CD4-positive, alpha-beta T cell treated with Interleukin-15 for 1 hour (primary cell): ENCODE measurements at regions not wholly inside any gene's neighbourhood (a gene's known extent, or its start where the extent isn't known, plus 50 kb on each side); places are given as distances from the start of the nearest gene placed in this dataset.
"Not testable (repeated sequence)": the region's sequence is repeated elsewhere in the genome, so short reads cannot be mapped to it uniquely, and the experiment has no call there.

Experiments
- DNase-seq: peaks from one replicate; pipeline ENCODE4 v3.0.0-alpha.2; 2020

DNA sequence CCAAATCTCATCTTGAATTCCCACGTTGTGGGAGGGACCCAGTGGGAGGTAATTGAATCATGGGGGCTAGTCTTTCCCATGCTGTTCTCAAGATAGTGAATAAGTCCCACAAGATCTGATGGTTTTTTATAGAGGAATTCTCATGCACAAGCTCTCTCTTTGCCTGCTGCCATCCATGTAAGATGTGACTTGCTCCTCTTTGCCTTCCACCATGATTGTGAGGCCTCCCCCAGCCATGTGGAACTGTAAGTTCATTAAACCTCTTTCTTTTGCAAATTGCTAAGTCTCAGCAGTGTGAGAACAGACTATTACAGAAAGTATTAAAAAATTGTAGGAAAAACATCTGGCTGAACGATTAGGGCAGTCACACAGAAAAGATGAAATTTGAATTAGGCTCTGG lies 921.8 kb downstream of the MCTP2 start:
- DNase-seq, result not testable (repeated sequence)

- DNase-seq, result no peak
These were observed 929.0 kb downstream of the MCTP2 start for GRCh38 chr15:95160316-95160715.

GRCh38 chr15:95162069-95162468 lies 930.7 kb downstream of the MCTP2 start:
- no peak for DNase-seq

DNA sequence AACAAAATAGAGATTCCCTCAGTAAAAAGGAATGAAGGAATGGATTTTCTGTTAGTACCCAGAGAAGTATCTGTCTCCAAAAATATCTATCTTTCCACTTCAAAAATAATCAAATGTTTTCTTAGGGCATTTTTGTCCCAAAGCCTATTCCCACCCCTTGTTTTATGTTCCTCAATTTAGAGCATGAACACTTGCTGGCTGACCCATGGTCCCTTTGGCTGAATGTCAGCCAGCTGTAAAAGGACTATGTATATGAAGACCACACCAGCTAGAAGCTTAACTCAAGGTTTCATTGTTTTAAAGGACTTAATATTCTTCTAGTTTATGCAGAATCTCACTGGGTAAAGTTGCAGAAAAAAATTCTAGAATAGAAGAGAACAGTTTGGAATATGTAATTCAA lies 931.2 kb downstream of the MCTP2 start:
- no peak for DNase-seq

DNA sequence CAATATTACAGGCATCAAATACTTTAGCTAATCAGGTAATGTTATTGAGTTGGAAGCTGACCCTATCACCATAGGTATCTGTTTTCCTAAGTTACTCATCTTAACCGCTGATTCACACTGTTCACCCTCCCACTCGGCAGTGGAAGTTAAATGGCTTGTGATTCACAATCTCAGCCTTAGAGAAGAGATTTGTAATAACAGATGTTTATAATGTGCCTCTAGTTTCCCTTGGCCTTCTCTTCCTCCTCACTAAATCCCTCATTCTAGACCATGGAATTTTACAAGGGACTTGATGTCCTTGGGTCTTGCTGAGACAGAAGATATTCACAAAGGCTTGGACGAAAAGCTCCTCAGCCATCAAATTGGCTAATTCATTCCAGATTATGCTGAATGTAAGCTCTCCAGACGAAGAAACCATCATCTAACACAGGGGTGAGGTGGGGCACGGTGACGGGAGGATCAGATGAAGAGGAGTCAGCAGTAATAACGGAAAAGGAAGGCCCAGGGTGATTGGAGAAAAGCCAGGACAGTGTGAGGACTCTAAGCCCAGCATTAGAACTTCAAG lies 931.7 kb downstream of the MCTP2 start:
- no peak for DNase-seq

GRCh38 chr15:95168152-95168551 lies 936.8 kb downstream of the MCTP2 start:
- no peak for DNase-seq

- DNase-seq, result no peak
These were observed 937.6 kb downstream of the MCTP2 start for GRCh38 chr15:95168951-95169431.

GRCh38 chr15:95169541-95170459 lies 938.4 kb downstream of the MCTP2 start:
- no peak for DNase-seq

DNA sequence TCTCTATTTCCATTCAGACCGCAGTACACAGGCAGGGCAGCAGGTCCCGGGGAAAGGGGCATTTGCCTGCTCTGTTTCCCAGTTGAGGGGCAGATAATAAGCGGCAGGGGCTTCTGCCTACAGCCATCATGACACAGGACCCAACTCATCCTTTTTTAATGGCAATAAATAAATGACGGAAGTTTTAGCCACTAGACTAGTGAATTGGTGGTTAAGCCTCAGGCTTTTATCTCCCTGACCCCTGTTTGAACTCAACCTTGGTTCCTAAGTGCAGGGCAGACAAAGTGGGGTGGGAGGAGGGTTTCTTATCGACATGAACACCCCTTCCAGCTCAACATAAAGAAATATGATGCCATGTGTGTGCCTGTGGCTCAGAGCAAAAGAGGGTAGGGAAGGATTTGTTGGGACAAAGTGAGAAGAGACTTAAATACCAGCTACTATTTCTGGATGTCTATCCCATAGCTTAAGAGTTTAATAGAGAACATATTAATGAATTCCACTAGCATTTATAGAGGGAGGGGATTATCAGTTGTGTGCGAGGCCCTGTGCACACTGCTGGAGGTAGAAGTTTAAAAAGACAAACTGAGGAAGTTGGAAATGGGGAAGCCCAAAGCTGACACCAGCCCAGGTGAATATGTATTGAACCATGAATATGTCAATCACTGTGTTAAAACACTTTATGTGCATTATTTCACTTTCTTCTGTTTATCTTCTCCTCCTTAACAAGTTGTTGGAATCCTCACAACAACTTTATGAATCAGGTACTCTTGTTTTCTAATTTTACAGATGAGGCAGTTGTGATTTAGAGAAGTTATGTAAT lies 939.4 kb downstream of the MCTP2 start:
- DNase-seq, result no peak

DNA sequence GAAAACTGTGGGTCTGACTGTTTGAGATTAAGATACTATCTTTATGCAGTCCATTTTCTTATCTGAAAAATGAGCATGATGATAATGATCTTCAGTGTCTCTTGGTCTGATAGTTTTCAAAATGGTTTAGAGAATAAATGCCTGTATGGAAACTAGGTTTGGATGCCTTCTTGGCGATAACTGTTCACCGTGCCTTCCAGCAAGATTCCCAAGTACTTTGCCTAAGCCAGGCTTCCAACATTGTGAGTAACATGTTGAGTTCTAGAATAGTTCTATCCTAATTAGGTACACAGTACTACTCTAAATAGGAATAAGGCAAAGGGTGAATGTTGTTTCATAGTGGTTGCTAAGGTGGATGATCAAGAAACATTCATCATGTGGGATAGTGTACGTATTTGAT lies 940.2 kb downstream of the MCTP2 start:
- DNase-seq, result no peak

DNA sequence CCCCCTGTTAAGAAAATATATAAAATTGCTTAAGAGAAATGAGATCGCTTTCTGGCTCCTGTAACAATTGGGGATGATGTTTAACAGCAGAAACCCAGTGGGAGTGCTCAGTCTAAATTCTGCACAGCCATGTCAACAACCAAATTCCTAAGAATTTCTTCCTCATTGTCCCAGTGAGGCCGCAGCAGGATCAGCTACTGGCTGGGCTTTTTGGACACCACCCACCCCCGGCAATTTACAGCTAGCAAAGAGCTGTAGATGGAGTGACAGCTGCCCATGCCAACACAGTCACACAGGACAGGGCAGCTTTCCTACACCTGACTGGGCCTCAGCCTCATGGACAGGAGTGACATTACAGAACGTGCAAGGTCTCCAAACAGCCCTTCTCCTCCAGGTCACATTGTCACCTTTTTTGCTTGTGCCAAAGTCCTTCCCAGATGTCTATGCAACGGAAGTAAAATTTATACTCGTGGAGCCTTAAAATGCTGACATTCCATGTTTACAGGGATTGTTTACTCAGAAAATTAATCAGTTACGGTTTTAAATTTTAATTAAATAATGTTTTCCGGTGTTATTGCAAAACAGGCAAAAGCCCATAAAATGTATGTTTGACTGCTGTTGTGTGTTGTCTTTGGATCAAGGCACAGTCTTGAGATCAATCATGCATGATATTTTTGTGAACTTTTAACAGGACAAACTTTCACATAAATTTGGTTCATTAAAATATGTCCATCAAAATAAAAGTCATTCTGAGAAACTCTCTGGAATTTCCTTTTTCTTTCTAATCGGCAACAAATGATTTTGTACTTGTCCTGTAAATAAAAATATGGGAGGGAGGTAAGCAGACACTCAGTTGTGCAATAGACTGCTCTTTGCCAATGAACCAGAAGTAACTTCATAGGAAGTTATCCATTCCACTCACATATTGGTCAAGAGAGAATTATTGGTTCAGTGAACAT lies 943.2 kb downstream of the MCTP2 start:
- DNase-seq, result no peak

DNA sequence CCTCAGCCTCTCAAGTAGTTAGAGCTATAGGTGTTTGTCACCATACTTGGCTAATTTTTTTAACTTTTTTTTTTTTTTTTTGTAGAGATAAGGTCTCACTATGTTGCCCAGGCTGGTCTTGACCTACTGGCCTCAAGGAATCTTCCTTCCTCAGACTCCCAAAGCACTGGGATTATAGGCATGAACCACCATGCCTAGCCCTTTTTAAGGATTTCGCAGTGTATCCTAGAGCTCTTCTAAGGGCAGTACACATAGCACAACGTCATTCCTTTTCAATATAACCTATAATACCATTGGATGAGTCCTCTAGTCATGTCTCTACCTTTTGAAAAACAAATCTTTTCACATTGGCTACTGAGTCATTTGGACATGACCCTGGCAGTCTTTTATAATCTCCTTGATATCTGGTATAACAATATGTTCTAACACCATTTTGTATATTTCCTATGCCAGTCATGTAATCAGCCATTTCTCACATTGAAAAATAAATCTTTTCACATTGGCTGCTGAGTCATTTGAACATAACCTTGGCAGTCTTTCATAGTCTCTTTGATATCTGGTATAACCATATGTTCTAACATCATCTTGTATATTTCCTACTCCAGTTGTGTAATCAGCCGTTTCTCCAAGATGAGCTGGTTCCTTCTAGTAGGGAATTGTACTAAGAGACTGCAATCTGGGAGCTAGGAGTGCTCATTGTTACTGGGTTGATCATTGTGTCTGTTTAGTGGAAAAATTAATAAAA lies 944.7 kb downstream of the MCTP2 start:
- no peak for DNase-seq

GRCh38 chr15:95176794-95177577 lies 945.6 kb downstream of the MCTP2 start:
- DNase-seq, result no peak

- DNase-seq, result no peak
These were observed 949.2 kb downstream of the MCTP2 start for GRCh38 chr15:95180530-95180929.

GRCh38 chr15:95182091-95182490 lies 950.7 kb downstream of the MCTP2 start:
- no peak for DNase-seq

GRCh38 chr15:95192923-95193322 lies 961.6 kb downstream of the MCTP2 start:
- no peak for DNase-seq

DNA sequence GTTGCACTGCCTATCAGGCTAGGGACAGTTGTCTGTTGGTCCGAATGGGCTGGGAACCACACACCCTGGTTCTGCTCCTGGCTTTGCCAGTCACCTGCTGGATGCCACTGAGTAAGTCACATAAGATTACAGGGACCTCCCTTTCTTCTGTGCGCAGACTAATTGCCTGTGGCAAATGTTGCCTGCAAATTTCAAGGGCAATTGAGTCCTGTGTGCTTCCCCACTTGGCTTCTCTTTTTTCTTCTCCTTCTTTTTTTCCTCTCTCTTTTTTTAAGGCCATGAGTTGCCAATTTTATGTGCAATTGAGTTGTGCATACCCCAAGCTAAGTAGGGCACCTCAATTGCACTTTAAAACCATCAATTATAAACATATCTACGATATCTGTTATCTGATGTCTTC lies 963.4 kb downstream of the MCTP2 start:
- DNase-seq, result no peak

DNA sequence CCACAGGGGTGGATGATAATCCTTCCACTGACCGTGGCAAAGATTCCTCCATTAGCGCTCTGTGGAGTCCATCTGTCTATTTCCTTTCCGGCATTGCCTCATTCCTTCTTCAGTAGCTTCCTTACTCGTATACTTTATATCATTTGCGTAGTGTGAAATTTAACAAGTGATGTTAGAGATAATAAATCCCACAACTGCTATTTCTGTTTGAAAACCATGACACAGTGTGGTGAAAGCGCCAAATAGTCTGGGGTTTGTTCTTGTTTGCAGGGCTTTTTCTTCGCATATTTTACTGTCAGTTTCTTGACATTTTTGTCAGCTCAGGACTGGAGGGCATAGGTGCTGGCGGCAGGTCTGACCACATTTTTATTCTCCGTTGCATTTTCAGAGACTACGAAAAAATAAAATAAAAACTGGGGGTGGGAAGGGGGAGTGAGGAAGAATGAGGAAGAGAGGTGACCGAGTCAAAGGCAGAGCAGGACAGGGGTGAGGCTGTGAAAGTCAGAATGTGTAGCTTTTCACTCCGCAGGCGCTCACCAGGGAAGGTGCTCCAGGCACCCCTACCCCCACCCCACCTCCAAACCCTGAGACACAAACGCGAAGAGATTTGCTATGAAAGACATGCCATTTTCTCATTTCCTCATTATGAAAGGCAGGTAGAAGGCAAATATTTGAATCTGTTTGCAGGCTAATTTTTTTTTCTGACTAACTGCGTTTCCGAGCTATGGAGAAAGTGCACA lies 965.0 kb downstream of the MCTP2 start:
- no peak for DNase-seq

DNA sequence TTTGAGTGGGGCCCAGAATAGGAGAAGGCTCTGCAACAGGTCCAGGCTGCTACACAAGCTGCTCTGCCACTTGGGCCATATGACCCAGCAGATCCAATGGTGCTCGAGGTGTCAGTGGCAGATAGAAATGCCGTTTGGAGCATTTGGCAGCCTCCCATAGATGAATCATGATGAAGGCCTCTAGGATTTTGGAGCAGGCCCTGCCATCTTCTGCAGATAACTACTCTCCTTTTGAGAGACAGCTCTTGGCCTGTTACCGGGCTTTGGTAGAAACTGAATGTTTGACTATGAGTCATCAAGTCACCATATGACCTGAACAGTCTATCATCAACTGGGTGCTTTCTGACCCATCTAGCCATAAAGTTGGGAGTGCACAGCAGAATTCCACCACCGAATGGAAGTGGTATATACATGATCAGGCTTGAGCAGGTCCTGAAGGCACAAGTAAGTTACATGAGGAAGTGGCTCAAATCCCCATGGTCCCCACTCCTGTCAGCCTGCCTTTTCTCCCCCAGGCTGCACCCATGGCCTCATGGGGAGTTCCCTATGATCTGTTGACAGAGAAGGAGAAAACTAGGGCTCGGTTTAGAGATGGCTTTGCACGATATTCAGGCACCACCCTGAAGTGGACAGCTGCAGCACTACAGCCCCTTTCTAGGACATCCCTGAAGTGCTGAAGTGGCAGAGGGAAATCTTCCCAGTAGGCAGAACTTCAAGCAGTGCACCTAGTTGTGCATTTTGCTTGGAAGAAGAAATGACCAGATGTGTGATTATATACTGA lies 971.4 kb downstream of the MCTP2 start:
- DNase-seq, result no peak
